HG02885 (cell line): ENCODE measurements at regions not wholly inside any gene's neighbourhood (a gene's known extent, or its start where the extent isn't known, plus 50 kb on each side); places are given as distances from the start of the nearest gene placed in this dataset.

Experiments
- ATAC-seq: cut with Tn5 transposase; IDR thresholded peaks from one replicate; pipeline ENCODE4 v1.9.1; 2021; ENCODE audit warnings: mild to moderate bottlenecking; ENCODE audit not compliant: unreplicated experiment, poor library complexity

DNA sequence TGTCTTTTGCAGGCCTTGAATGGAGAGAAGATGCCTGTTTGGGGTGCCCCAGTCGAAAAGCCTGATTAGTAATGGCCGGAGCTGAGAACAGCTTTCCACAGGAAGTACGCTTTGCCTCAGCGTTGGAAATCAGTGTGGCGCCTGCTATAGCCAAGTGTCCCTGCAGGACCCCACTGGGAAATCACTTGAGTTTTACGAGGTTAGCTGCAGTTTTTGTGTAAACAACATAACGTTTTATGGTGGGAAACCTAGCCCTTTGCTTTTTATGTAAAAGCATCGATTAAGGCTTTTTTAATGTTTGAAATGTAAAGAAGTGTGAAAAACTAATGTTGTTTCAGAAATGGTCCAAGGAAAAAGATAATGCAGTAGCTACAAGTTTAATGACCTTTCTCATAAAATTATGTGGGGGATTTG, 234.2 kb downstream of the TTC32 start:
- ATAC-seq, result no peak

GRCh38 chr2:19667085-19667484, 234.7 kb downstream of the TTC32 start:
- no peak for ATAC-seq

DNA sequence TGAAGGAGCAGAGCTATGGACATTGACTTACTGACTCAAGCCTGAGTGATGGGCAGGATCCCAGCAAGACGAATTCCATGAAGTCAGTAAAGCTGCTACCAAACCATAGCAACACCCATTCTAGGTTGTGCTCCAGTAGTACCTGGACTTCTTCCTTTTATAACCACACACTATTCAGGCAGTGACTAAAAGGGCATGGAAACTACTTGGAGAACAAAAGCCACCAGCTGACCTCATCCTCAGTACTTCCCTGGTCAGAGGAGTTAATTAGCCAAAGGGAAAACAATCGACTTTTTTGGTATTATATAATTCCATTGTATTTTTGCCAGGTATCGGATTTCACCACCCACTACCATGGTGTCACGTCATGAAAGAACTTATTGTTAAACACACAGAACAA, 237.1 kb downstream of the TTC32 start:
- ATAC-seq, result no peak

- ATAC-seq, result no peak
These were observed 242.6 kb downstream of the TTC32 start for GRCh38 chr2:19659024-19659792.

- ATAC-seq, result no peak
These were observed 245.8 kb downstream of the TTC32 start for GRCh38 chr2:19656011-19656410.

GRCh38 chr2:19654310-19655090, 247.3 kb downstream of the TTC32 start:
- ATAC-seq, result no peak

DNA sequence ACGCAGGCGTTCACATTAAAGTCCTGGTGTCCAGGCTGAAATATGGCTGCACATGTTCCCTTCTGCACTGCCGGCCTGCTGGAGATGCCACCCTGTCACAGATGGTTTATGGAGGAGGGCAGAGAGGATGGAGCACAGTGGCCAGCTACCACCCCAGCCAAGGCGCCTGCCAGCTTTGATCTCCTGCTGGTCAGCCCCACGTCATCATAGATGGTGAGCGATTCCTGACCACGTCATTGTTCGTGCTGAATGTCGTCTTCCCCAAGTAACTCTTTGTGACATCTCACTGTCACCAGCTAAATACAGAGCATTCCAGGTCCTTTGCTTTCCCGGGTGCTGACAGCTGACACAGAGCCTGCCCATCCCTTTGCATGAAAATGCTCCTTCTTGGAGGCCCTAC, 248.3 kb downstream of the TTC32 start:
- no peak for ATAC-seq

DNA sequence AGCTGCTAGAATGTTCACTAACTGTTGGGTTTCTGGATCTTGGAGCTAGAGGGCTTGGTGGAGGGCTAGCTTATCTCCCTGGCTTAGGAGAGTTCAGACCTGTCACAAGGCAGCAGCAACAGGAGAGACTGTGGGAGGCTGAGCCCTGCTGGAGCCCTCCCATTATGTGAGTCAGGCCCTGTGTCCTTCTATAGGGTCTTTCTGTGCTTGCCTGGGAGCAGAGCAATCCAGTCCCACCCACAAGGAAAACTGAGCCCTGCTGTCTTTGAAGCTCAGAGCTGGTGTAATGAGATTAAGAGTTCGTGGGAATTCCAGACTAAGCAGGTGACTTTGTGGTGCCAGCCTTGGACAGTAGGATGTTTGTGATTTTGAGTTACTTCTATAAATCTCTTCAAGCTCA, 249.0 kb downstream of the TTC32 start:
- ATAC-seq, result no peak

GRCh38 chr2:19651466-19651865, 250.3 kb downstream of the TTC32 start:
- no peak for ATAC-seq

DNA sequence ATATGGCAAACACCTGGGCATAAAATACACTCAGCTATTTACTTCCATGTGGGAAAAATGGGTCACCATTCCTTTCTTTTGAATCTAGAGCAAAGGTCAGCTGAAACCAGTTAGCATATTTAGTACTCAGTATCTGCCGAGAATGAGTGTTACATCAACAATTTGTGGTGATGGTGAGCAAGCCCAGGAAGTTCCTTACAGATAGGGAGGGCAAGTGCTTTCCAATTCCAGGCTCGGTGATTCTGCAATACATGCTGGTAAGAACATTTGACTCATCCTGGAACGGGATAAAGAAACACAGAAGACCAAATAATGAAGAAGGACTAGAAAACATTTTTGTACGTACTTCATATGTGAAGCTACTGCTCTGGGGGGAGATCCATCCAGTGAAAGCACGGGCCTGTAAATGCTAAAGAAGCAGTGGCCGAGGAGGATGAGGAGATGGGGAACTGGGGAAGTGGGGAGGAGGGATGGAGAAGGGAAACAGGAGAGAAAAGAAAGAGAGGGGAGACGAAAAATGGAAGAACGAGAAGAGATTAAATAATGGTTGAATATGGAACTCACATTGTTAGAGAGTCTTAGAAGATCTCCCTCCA, 251.9 kb downstream of the TTC32 start:
- no peak for ATAC-seq

DNA sequence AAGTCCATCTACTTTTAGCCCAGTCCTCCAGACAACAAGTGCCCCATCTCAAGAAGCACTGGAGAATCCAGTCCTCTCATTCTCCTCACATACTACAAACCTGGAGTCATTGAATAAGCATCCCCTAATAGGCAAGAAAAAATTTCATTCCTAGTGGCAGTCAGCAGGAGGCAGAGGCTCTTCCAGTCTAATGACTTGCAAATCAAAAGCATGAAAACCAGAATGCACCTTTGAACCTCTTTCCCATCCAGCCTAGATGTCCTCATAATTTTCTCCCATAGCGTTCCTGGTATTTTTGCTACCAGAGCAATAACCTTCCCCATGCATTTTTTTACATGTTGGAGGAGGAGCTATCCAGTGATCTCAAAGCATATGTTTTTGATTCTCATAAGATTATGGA, 252.6 kb downstream of the TTC32 start:
- no peak for ATAC-seq

- ATAC-seq, result no peak
These were observed 253.2 kb downstream of the TTC32 start for GRCh38 chr2:19648583-19648982.

GRCh38 chr2:19646987-19647386, 254.8 kb downstream of the TTC32 start:
- ATAC-seq, result no peak

DNA sequence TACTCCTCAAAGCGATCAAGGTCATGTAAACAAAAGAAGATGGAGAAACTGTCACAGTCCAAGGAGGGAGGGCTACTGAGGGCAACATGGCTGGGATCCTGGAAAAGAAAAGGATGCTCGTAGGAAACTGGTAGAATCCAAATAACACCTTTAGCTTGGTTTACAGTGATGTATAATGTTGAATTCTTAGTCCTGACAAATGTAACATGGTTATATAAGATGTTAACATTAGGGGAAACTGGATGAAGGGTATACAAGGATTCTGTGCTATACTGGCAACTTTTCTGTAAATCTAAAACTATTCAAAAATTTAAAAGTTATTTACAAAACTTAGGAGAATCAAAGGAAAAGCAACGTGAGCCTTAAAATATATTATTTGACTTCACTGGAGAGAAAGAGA, 257.0 kb downstream of the TTC32 start:
- no peak for ATAC-seq

GRCh38 chr2:19643117-19643518, 258.7 kb downstream of the TTC32 start:
- peak; percentile 74 for ATAC-seq

- ATAC-seq, result no peak
These were observed 259.3 kb downstream of the TTC32 start for GRCh38 chr2:19642501-19642900.

- ATAC-seq, result no peak
These were observed 265.8 kb downstream of the TTC32 start for GRCh38 chr2:19635951-19636510.

DNA sequence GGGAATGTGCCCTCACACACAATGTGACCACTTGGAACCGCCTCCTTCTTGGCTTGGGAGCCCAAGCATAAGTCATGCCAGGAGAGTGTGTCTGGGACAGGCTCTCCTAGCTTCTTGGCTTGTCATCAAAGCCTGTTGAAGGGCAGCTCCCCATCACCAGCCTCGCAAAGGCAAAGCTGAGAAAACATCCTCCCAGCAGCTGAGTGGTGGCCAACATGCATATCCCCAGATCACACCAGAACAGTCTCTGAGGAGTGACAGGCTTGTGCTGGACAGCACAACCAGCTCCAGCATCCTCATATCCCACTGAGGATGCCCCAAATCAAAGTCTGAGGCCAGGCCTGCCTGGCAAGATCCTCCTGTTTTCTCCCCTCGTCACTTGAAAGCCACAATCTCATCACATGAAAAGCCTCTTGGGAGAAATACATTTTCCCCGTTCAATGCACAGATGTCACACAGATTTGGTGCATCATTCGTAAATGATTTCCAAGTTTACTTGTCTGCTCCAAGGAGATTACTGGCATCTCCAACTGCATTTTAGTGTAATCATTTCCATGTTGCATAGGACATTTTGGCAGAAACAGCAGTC, 269.3 kb downstream of the TTC32 start:
- ATAC-seq, result no peak

- ATAC-seq, result no peak
These were observed 269.9 kb downstream of the TTC32 start for GRCh38 chr2:19631871-19632270.

- ATAC-seq, result no peak
These were observed 270.9 kb downstream of the TTC32 start for GRCh38 chr2:19630921-19631320.

DNA sequence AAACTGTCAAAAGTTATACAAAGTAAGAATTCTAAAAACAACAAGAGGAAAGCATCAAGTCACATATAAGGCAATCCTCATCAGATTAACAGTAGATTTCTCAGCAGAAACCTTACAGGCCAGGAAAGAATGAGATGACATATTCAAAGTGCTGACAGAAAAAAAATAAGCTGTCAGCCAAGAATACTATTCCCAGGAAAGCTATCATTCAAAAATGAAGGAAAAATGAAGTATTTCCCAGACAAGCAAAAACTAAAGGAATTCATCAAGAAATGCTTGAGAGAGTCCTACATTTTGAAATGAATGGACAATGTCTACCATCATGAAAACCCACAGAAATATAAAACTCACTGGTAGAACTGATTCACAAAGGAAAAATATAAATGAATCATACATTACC, 268.9 kb upstream of the OSR1 start:
- ATAC-seq, result no peak
